Tibial nerve (tissue), 4 donors: ENCODE measurements at regions not wholly inside any gene's neighbourhood (a gene's known extent, or its start where the extent isn't known, plus 50 kb on each side); places are given as distances from the start of the nearest gene placed in this dataset.

Source experiments
- EP300 ChIP-seq, 2 donors: sonication (generic); formaldehyde crosslinking; IDR thresholded peaks; one replicate each; pipeline ENCODE4 v1.6.1; 2017; ENCODE audit warnings: antibody characterized with exemption in 2 of 2, mild to moderate bottlenecking in 1 of 2
- POLR2A ChIP-seq, 2 donors: fragments of 450-650 bp; IDR thresholded peaks; one replicate each; pipeline ENCODE4 v1.6.1; 2017; ENCODE audit warnings: antibody characterized with exemption in 2 of 2, mild to moderate bottlenecking in 2 of 2, moderate library complexity in 2 of 2
- TF ChIP-seq, protein P1 (sequence below), 5 experiments: fragments of 200-600 bp in 3 of 5; fragments of 450-650 bp in 2 of 5; sonication (generic) in 3 of 5; IDR thresholded peaks; one replicate each; pipeline ENCODE4 v1.5.1; 2016 to 2019; ENCODE audit warnings: antibody characterized with exemption in 5 of 5, mild to moderate bottlenecking in 3 of 5, moderate library complexity in 2 of 5

- TF ChIP-seq, protein P1, sequence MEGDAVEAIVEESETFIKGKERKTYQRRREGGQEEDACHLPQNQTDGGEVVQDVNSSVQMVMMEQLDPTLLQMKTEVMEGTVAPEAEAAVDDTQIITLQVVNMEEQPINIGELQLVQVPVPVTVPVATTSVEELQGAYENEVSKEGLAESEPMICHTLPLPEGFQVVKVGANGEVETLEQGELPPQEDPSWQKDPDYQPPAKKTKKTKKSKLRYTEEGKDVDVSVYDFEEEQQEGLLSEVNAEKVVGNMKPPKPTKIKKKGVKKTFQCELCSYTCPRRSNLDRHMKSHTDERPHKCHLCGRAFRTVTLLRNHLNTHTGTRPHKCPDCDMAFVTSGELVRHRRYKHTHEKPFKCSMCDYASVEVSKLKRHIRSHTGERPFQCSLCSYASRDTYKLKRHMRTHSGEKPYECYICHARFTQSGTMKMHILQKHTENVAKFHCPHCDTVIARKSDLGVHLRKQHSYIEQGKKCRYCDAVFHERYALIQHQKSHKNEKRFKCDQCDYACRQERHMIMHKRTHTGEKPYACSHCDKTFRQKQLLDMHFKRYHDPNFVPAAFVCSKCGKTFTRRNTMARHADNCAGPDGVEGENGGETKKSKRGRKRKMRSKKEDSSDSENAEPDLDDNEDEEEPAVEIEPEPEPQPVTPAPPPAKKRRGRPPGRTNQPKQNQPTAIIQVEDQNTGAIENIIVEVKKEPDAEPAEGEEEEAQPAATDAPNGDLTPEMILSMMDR (IDR thresholded peaks at IDR 0.05): no peak
- TF ChIP-seq POLR2A (IDR thresholded peaks at IDR 0.05): no peak
- no peak for TF ChIP-seq EP300 (IDR thresholded peaks at IDR 0.05)
Observed at GRCh38 chr11:128254941-128255340, 332.4 kb downstream of the ETS1 start.
